HCT116 (cell line): ENCODE measurements at regions not wholly inside any gene's neighbourhood (a gene's known extent, or its start where the extent isn't known, plus 50 kb on each side); places are given as distances from the start of the nearest gene placed in this dataset.

Experiments used
- ATAC-seq: fragments of 200-7000 bp; cut with Tn5 transposase; 2 replicates; pipeline ENCODE4 v1.9.1; 2020; ENCODE audit warnings: mild to moderate bottlenecking, moderate library complexity
- BruUV-seq: library from RNA; stranded (reverse); fragments of 400-500 nt; replicated peaks from 2 replicates; lab custom pipeline; 2021; lab: Mats Ljungman, UMichigan
- CTCF ChIA-PET: fragments of 300-600 bp; sonication (Branson Sonifier 250); formaldehyde crosslinking; loops from one replicate; lab custom pipeline; 2021; ENCODE audit warnings: antibody characterized with exemption; lab: Charles Lee
- POLR2A ChIA-PET: fragments of 300-600, 350-600 bp; sonication (Branson Sonifier 250); formaldehyde crosslinking; loops from one replicate; lab custom pipeline; 2021; ENCODE audit warnings: antibody characterized with exemption; lab: Charles Lee
- RAD21 ChIA-PET, 2 experiments: fragments of 300-600 bp; sonication (Branson Sonifier 250); formaldehyde crosslinking; loops; one replicate each; lab custom pipeline; 2023; ENCODE audit warnings: low total read pairs in 2 of 2; ENCODE audit not compliant: uncharacterized antibody in 2 of 2, unreplicated experiment in 2 of 2, low non-redundant PET in 1 of 2; lab: Charles Lee
- DNase-seq: peaks from one replicate; pipeline ENCODE4 v3.0.0-alpha.2; 2010; ENCODE audit warnings: low read depth, low spot score
- H2AFZ ChIP-seq: fragments of 200-600 bp; shearing (Covaris generic), sonication (generic); 2 replicates; pipeline ENCODE4 v1.6.1; 2017; ENCODE audit warnings: low read depth, mixed run types, mixed read lengths, antibody characterized with exemption, low read length; ENCODE audit not compliant: poor library complexity, severe bottlenecking
- H3K27ac ChIP-seq: 2 replicates; pipeline ENCODE4 v1.5.1; 2012; ENCODE audit warnings: low read depth, low read length
- H3K27me3 ChIP-seq: fragments of 200-600 bp; sonication (generic); 2 replicates; pipeline ENCODE4 v1.6.1; 2016; ENCODE audit warnings: mixed run types, low read length, mixed read lengths; ENCODE audit not compliant: insufficient read depth
- H3K36me3 ChIP-seq, 2 experiments: fragments of 200-500 bp in 1 of 2; fragments of 200-600 bp in 1 of 2; sonication (Bioruptor generic) in 1 of 2; sonication (generic) in 1 of 2; 2 replicates each; pipeline versions ENCODE4 v1.5.1 to v1.6.1; 2014 to 2016; ENCODE audit warnings: low read length in 2 of 2, inconsistent platforms in 1 of 2, mixed read lengths in 1 of 2, mixed run types in 1 of 2; ENCODE audit not compliant: insufficient read depth in 2 of 2, control insufficient read depth in 1 of 2
- H3K4me1 ChIP-seq, 2 experiments: fragments of 200-600 bp in 1 of 2; sonication (generic) in 1 of 2; 2 replicates each; pipeline versions ENCODE4 v1.5.1 to v1.6.1; 2012 to 2017; ENCODE audit warnings: low read length in 2 of 2, inconsistent platforms in 1 of 2, mild to moderate bottlenecking in 1 of 2, mixed read lengths in 1 of 2, mixed run types in 1 of 2, moderate library complexity in 1 of 2; ENCODE audit not compliant: insufficient read depth in 2 of 2, control insufficient read depth in 1 of 2
- H3K4me2 ChIP-seq: fragments of 200-600 bp; sonication (generic); 2 replicates; pipeline ENCODE4 v1.6.1; 2017; ENCODE audit warnings: mixed run types, low read length, mixed read lengths
- H3K4me3 ChIP-seq, 2 experiments: fragments of 200-600 bp in 1 of 2; sonication (generic) in 1 of 2; replicated peaks in 1 of 2; 2 replicates each; pipeline ENCODE4 v1.5.1; 2011 to 2016; ENCODE audit warnings: low read length in 2 of 2, control low read depth in 1 of 2, low read depth in 1 of 2, mild to moderate bottlenecking in 1 of 2, mixed read lengths in 1 of 2, mixed run types in 1 of 2
- H3K79me2 ChIP-seq: fragments of 200-600 bp; sonication (generic); 2 replicates; pipeline ENCODE4 v1.6.1; 2017; ENCODE audit warnings: mild to moderate bottlenecking, mixed run types, low read length, moderate library complexity, mixed read lengths; ENCODE audit not compliant: insufficient read depth
- H3K9ac ChIP-seq: fragments of 200-600 bp; sonication (generic); 2 replicates; pipeline ENCODE4 v1.6.1; 2016; ENCODE audit warnings: low read length, mixed read lengths
- H3K9me2 ChIP-seq: fragments of 200-600 bp; sonication (generic), shearing (Covaris generic); 2 replicates; pipeline ENCODE4 v1.6.1; 2017; ENCODE audit warnings: mixed run types, mild to moderate bottlenecking, moderate library complexity; ENCODE audit not compliant: insufficient read depth
- H3K9me3 ChIP-seq, 2 experiments: fragments of 200-500 bp in 1 of 2; fragments of 200-600 bp in 1 of 2; sonication (Bioruptor generic) in 1 of 2; sonication (generic) in 1 of 2; 2 replicates each; pipeline ENCODE4 v1.6.1; 2014 to 2017; ENCODE audit warnings: low read length in 2 of 2, mixed read lengths in 2 of 2, inconsistent platforms in 1 of 2, low read depth in 1 of 2, mild to moderate bottlenecking in 1 of 2, mixed run types in 1 of 2, moderate library complexity in 1 of 2; ENCODE audit not compliant: control insufficient read depth in 1 of 2, insufficient read depth in 1 of 2
- H4K20me1 ChIP-seq: fragments of 200-600 bp; sonication (generic), shearing (Covaris generic); 2 replicates; pipeline ENCODE4 v1.6.1; 2017; ENCODE audit warnings: mixed run types, mild to moderate bottlenecking, moderate library complexity; ENCODE audit not compliant: insufficient read depth
- ATF3 ChIP-seq: IDR thresholded peaks from 2 replicates; pipeline ENCODE4 v1.6.1; 2012
- CEBPB ChIP-seq: IDR thresholded peaks from 2 replicates; pipeline ENCODE4 v1.6.1; 2012; ENCODE audit warnings: low read depth
- EGR1 ChIP-seq: IDR thresholded peaks from 2 replicates; pipeline ENCODE4 v1.6.1; 2012; ENCODE audit warnings: low read depth
- FOSL1 ChIP-seq: IDR thresholded peaks from 2 replicates; pipeline ENCODE4 v1.6.1; 2012; ENCODE audit warnings: low read depth
- JUND ChIP-seq: IDR thresholded peaks from 2 replicates; pipeline ENCODE4 v1.6.1; 2012
- POLR2A ChIP-seq: IDR thresholded peaks from 2 replicates; pipeline ENCODE4 v1.7.0; 2011; ENCODE audit warnings: borderline replicate concordance; ENCODE audit not compliant: insufficient read depth, insufficient read length; ENCODE audit errors: extremely low read depth
- POLR2AphosphoS5 ChIP-seq: IDR thresholded peaks from 2 replicates; pipeline ENCODE4 v1.6.1; 2011; ENCODE audit warnings: mild to moderate bottlenecking, low read depth, low read length, moderate library complexity
- RAD21 ChIP-seq: IDR thresholded peaks from 2 replicates; pipeline ENCODE4 v1.6.1; 2012; ENCODE audit warnings: low read depth, mild to moderate bottlenecking
- REST ChIP-seq: IDR thresholded peaks from 2 replicates; pipeline ENCODE4 v1.6.1; 2012; ENCODE audit warnings: low read depth
- SIN3A ChIP-seq: IDR thresholded peaks from 2 replicates; pipeline ENCODE4 v1.6.1; 2012; ENCODE audit warnings: low read depth
- SP1 ChIP-seq: IDR thresholded peaks from 2 replicates; pipeline ENCODE4 v1.6.1; 2012; ENCODE audit warnings: low read depth
- TCF7L2 ChIP-seq: IDR thresholded peaks from 2 replicates; pipeline ENCODE4 v1.7.0; 2011; ENCODE audit warnings: borderline replicate concordance, inconsistent platforms; ENCODE audit not compliant: insufficient read depth, insufficient read length; ENCODE audit errors: extremely low read depth
- YY1 ChIP-seq: IDR thresholded peaks from 2 replicates; pipeline ENCODE4 v1.6.1; 2011; ENCODE audit warnings: low read length, low read depth, moderate library complexity, mild to moderate bottlenecking; ENCODE audit not compliant: insufficient replicate concordance; ENCODE audit errors: extremely low read depth
- ZBTB33 ChIP-seq: IDR thresholded peaks from 2 replicates; pipeline ENCODE4 v1.6.1; 2011; ENCODE audit warnings: mild to moderate bottlenecking, low read length, moderate library complexity; ENCODE audit not compliant: insufficient replicate concordance; ENCODE audit errors: extremely low read depth
- ZNF274 ChIP-seq: fragments of 200-500 bp; sonication (Bioruptor generic); IDR thresholded peaks from 2 replicates; pipeline ENCODE4 v1.6.1; 2014; ENCODE audit warnings: mild to moderate bottlenecking, low read depth, low read length, inconsistent platforms
- intact Hi-C: fragments of 100-400 bp; cut with micrococcal nuclease; formaldehyde crosslinking; loops from 2 replicates; pipeline ENCODE4 v1.10.0; 2022
- TF ChIP-seq, protein P1 (sequence below): IDR thresholded peaks from 2 replicates; pipeline ENCODE4 v1.6.1; 2012

- Histone ChIP-seq H3K4me1 (no peaks in the 10 kb centered on the region), H3K9me3 (no peaks in the 10 kb centered on the region), H3K27ac (no peak overlapping the region), H3K9me2 (no peaks in the 10 kb centered on the region), H3K79me2 (no peaks in the 10 kb centered on the region), H2AFZ (no peak overlapping the region), H3K27me3 (no peaks in the 10 kb centered on the region), H3K4me3 (no peak overlapping the region), H3K9ac (no peak overlapping the region), H3K4me2 (no peak overlapping the region), H4K20me1 (no peaks in the 10 kb centered on the region), H3K36me3 (no peaks in the 10 kb centered on the region)
- no peak for DNase-seq
- ChIA-PET CTCF (no interaction called here), POLR2A (no interaction called here), RAD21 (no interaction called here)
- no peak for ATAC-seq
- BruUV-seq, result no TSS peak
- intact Hi-C loops, result no loop called here
- no peak for TF ChIP-seq TCF7L2
- no peak for TF ChIP-seq EGR1
- TF ChIP-seq YY1, result no peak
- TF ChIP-seq REST, result no peak
- no peak for TF ChIP-seq ZBTB33
- no peak for TF ChIP-seq JUND
- no peak for TF ChIP-seq CEBPB
- no peak for TF ChIP-seq SIN3A
- TF ChIP-seq, protein P1, sequence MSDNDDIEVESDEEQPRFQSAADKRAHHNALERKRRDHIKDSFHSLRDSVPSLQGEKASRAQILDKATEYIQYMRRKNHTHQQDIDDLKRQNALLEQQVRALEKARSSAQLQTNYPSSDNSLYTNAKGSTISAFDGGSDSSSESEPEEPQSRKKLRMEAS, result no peak
- TF ChIP-seq FOSL1, result no peak
- no peak for TF ChIP-seq POLR2A
- no peak for TF ChIP-seq RAD21
- TF ChIP-seq ZNF274, result no peak
- no peak for TF ChIP-seq SP1
- no peak for TF ChIP-seq POLR2AphosphoS5
- TF ChIP-seq ATF3, result no peak
These were observed 191.8 kb upstream of the SPOPL start for GRCh38 chr2:138309760-138310159.
